AG04450 (cell line): ENCODE measurements at regions not wholly inside any gene's neighbourhood (a gene's known extent, or its start where the extent isn't known, plus 50 kb on each side); places are given as distances from the start of the nearest gene placed in this dataset.

ENCODE experiments used
- CTCF ChIA-PET: fragments of 300-600, 350-600 bp; formaldehyde crosslinking; extraction: SDS; loops from one replicate; lab custom pipeline; 2022; ENCODE audit warnings: antibody characterized with exemption, inconsistent platforms; lab: Charles Lee
- POLR2A ChIA-PET: fragments of 350-600 bp; formaldehyde crosslinking; extraction: SDS; loops from one replicate; lab custom pipeline; 2021; ENCODE audit warnings: antibody characterized with exemption, inconsistent platforms; lab: Yijun Ruan, JAX
- DNase-seq: peaks from one replicate; pipeline ENCODE4 v3.0.0-alpha.2; 2011; ENCODE audit warnings: low read depth, low spot score
- H3K27ac ChIP-seq: one replicate; pipeline ENCODE4 v1.5.1; 2012; ENCODE audit warnings: low read depth, low read length, control low read depth
- H3K27me3 ChIP-seq: one replicate; pipeline ENCODE4 v1.6.0; 2012; ENCODE audit warnings: low read length; ENCODE audit not compliant: control insufficient read depth, insufficient read depth
- H3K4me3 ChIP-seq: 2 replicates; pipeline ENCODE4 v1.5.1; 2011; ENCODE audit warnings: mild to moderate bottlenecking, low read depth, low read length, control low read depth
- H3K9me3 ChIP-seq: 2 replicates; pipeline ENCODE4 v1.5.1; 2012; ENCODE audit warnings: low read length; ENCODE audit not compliant: control insufficient read depth, insufficient read depth
- CTCF ChIP-seq: IDR thresholded peaks from 2 replicates; pipeline ENCODE4 v1.5.1; 2011; ENCODE audit warnings: low read depth, low read length, control low read depth, inconsistent platforms

- H3K27me3 ChIP-seq = no peaks in the 10 kb centered on the region
- no peak overlapping the region for H3K27ac ChIP-seq
- CTCF ChIA-PET = no interaction called here
- no peak for DNase-seq
- POLR2A ChIA-PET = no interaction called here
- no peak overlapping the region for H3K4me3 ChIP-seq
- TF ChIP-seq CTCF = no peak
- H3K9me3 ChIP-seq = no peaks in the 10 kb centered on the region
Measured at GRCh38 chr1:37134599-37134998, 100.3 kb upstream of the GRIK3 start.

GRCh38 chr1:37135032-37135431 lies 100.7 kb upstream of the GRIK3 start:
- TF ChIP-seq CTCF = no peak

GRCh38 chr1:37137014-37137413 lies 102.7 kb upstream of the GRIK3 start:
- CTCF ChIA-PET = no interaction called here
- Histone ChIP-seq H3K4me3 (no peak overlapping the region), H3K27me3 (no peaks in the 10 kb centered on the region), H3K9me3 (no peaks in the 10 kb centered on the region), H3K27ac (no peak overlapping the region)
- DNase-seq = no peak
- POLR2A ChIA-PET = no interaction called here
- no peak for TF ChIP-seq CTCF

More at GRCh38 chr1:37135032-37135431, 100.7 kb upstream of the GRIK3 start:
- CTCF ChIA-PET = no interaction called here
- Histone ChIP-seq H3K4me3 (no peak overlapping the region), H3K27me3 (no peaks in the 10 kb centered on the region), H3K27ac (no peak overlapping the region), H3K9me3 (no peaks in the 10 kb centered on the region)
- POLR2A ChIA-PET = no interaction called here
- no peak for DNase-seq

GRCh38 chr1:37137601-37138000 lies 103.3 kb upstream of the GRIK3 start:
- H3K27ac ChIP-seq = no peak overlapping the region
- no peak for DNase-seq
- TF ChIP-seq CTCF = no peak
- ChIA-PET CTCF (no interaction called here), POLR2A (no interaction called here)
- H3K9me3 ChIP-seq = no peaks in the 10 kb centered on the region
- no peak overlapping the region for H3K4me3 ChIP-seq
- H3K27me3 ChIP-seq = no peaks in the 10 kb centered on the region

GRCh38 chr1:37143800-37144199 lies 109.5 kb upstream of the GRIK3 start:
- CTCF ChIA-PET = no interaction called here
- no peaks in the 10 kb centered on the region for H3K27me3 ChIP-seq
- DNase-seq = no peak
- no peak for TF ChIP-seq CTCF
- H3K4me3 ChIP-seq = no peak overlapping the region
- no peak overlapping the region for H3K27ac ChIP-seq
- POLR2A ChIA-PET = no interaction called here
- no peaks in the 10 kb centered on the region for H3K9me3 ChIP-seq
